ENCODE measurements at regions not wholly inside any gene's neighbourhood (a gene's known extent, or its start where the extent isn't known, plus 50 kb on each side); places are given as distances from the start of the nearest gene placed in this dataset.
"Not testable (repeated sequence)": the region's sequence is repeated elsewhere in the genome, so short reads cannot be mapped to it uniquely, and the experiment has no call there.

DNA sequence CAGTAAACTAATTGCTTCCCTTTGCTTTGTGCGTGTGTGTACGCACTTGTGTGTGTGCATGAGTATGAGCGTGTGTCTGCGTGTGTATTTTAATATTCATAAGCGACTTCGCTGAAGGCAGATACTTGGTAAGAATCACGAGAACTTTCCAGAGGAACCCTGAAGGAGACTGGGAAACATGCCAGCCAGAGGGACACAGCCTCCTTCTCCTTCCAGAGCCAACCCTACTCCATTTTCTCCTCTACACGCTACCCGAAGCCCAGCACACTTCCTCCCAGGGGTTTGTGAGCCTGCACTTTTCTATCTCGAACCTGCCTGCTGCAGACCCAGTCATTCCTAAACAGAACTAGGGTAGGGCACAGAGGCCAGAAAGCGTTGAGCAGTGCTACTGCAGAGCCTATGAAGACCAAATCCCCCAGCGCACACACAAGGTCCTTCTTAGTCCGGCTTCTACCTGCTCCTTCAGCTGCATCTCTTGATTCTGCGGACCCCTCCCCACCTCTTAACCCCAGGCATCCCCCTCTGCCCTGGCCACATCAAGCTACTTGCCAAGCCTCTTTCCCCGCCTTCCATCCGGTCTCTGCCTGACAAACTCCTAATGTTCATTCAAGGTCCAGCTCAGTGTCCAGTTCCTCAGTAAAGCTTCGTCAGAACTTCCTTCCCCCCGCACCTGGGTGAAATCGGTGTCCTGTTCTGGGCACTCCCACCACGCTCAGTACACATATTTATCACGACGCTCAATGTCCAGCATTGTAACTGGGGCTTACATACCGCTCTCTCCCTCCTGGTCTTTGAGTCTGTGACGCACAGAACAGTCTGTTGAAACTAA is 191.8 kb downstream of the FAM43A start:
- DNase-seq (ENCODE audit: extremely low read depth, low read depth, low spot score) = no peak

GRCh38 chr3:194879126-194879877 is 193.6 kb downstream of the FAM43A start:
- DNase-seq (ENCODE audit: extremely low read depth, low read depth, low spot score) = no peak

DNA sequence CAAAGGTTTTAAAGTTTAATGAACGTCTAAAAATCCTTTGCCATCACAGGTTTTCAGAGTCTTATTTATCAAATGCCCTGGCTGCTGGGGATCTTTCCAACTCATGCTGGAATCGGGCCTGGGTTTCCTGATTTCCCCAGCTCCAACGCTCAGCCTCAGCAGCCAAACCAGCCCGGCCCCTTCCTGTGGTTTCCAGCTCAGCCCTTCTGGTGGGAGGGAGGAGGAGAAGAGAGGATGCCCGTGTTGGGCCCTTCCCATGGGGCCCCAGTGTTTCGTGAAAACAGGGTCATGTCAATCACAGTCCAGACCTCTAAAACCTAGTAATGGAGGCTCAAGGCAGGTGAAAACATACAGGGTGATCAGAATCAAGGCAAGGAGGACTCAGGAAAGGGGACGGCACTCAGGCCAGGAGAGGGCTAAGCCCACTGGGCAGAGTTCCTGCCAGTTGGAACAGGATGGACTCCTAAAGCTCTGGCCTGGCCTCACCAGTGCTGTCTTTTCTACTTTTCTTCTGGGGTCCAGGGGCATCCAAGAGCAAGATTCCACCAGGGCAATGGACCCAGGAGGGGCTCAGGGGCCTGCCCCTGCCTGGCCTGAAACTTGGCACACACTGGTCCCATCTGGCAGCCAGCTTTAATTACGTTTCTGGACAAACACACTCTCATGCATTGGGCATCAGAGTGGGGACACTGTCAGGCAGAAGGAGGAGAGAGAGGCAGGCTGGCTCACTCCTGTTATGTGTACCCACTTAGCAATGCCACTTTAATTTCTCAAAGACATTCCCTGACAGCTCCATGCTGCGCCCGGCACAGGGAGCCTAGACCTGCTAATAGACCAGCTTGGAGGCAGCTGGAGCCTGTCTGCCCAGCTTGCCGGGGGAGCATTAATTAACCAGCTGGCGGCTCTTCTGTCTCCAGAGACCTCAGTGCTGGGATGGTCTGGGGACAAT is 194.6 kb downstream of the FAM43A start:
- DNase-seq (ENCODE audit: extremely low read depth, low read depth, low spot score) = no peak

GRCh38 chr3:194880940-194881925 is 195.6 kb downstream of the FAM43A start:
- no peak for DNase-seq (ENCODE audit: extremely low read depth, low read depth, low spot score)

DNA sequence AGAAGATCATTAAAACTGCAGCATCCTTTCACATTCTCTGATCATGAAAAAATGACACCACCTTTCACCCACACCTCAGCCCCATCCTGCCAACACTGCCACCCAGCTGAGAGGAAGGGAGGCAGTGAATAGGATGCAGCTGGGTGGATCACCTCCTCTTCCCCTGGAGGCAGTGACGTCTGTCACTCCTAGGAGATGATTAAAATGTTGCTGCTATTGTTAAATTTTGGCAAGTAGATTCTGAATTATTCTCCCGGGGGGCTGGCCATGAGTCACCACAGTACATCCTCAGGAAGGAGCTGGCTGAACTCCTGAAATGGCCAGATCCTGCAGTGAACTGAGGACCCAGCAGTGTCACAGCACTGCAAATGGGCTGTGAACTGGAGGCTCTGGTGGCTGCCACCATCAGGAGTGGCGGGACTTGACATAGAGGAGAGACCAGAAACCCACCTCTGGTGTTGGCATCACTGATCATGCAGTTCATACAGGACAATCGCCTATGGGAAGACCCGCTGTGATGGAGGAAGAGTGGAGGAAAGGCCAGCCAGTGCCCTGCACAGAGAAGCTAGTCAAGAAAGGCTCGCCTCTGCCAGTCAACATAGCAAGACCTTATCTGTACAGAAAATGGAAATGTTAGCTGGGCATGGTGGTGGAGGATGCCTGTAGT is 199.1 kb downstream of the FAM43A start:
- DNase-seq (ENCODE audit: extremely low read depth, low read depth, low spot score) = peak; percentile 66

DNA sequence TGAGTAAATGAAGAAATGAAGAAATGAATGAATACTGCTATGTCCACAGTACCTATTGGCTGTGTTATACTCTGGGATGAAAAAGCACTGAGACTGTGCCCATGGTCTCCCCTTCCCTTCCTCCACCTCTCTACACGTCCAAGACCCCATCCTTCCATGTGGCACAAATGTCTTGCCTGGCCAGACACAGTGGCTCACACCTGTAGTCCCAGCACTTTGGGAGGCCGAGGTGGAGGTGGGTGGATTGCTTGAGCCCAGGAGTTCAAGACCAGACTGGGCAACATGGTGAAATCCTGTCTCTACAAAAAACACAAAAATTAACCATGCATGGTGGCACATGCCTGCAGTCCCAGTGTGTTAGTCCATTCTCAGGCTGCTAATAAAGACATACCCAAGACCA is 200.1 kb downstream of the FAM43A start:
- DNase-seq (ENCODE audit: extremely low read depth, low read depth, low spot score) = no peak

DNA sequence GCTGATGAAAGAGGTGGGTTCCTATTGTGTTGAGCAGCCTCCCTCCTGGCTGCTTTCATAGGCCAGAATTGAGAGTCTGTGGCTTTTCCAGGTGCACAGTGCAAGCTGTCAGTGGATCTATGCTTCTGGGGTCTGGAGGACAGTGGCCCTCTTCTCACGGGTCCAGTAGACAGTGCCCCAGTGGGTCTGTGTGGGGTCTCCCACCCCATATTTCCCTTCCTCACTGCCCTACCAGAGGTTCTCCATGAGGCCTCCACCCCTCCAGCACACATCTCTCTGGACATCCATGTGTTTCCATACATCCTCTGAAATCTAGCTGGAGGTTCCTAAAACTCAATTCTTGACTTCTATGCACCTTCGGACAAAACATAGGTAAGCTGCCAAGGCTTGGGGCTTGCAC is 201.2 kb downstream of the FAM43A start:
- no peak for DNase-seq (ENCODE audit: extremely low read depth, low read depth, low spot score)

- not testable (repeated sequence) for DNase-seq (ENCODE audit: extremely low read depth, low read depth, low spot score)
Observed at GRCh38 chr3:194888062-194888461, 202.4 kb downstream of the FAM43A start.

GRCh38 chr3:194888916-194889315 is 203.2 kb downstream of the FAM43A start:
- DNase-seq (ENCODE audit: extremely low read depth, low read depth, low spot score) = no peak

DNA sequence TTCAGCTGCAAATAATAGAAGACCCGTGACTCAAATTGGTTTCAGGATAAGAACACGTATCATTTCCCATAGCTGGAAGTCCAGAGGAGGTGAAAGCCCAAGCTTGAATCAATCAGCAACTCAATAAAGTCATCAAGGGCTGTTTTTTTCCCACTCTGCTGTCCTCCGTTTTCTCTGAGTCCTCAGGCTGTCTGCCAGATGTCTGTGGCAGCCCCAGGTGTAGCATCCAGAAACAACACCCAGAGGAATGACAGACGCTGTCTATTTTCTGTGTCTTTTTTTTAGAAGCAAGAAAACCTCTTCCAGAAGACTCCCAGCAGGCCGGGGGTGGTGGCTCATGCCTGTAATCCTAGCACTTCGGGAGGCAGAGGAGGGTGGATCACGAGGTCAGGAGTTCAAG is 204.4 kb downstream of the FAM43A start:
- DNase-seq (ENCODE audit: extremely low read depth, low read depth, low spot score) = no peak

DNA sequence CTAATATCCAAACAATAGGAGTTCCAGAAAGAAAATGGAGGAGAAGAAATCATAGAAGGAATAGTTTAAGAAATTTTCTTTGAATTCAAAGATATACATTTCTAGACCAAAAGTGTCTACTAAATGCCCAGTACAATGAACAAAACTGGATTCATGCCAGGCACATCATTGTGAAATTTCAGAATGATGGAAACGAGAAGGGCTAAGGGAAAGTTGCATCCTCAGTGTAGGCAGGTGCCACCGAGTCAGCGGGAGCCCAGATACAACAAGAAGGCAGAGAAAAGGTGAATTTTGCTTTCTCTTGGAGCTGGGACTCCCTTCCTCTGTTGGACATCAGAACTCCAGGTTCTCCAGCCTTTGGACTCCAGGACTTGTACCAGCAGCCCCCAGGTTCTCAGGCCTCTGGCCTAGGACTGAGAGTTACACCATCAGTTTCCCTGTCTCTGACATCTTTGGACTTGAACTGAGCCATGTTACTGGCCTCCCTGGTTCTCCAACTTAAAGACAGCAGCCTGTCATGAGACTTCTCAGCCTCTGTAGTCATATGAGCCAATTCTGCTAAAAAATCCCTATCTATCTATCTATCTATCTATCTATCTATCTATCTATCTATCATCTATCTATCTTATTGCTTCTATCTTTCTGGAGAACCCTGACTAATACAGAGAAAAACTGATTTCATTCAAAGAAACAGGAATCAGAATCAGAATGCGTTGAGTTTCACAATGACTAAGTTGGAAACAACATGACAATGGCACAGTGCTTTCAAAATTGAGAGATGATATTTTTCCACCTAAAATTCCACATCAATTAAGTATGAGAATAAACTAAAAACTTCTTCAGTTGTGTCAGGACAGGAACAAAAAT is 207.7 kb downstream of the FAM43A start:
- DNase-seq (ENCODE audit: extremely low read depth, low read depth, low spot score) = no peak

DNA sequence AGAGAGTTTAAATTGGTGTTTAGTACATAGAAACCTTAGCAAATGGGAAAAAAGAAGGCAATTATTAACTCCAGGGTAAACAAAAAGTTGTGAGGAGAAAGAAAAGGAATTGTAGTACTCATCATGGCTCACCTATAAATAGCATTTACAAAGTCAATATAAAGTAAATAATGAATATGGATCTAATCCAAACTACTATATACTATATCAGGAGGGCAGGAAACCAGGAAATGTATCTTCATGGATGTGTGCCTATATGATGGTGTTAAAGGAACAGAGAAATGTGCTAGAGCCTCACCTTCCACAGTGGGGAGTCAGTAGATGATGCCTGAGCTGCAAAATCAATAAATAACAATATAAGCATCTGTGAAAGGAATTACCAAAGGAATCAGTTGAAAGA is 208.9 kb downstream of the FAM43A start:
- no peak for DNase-seq (ENCODE audit: extremely low read depth, low read depth, low spot score)

- no peak for DNase-seq (ENCODE audit: extremely low read depth, low read depth, low spot score)
Observed at GRCh38 chr3:194900854-194901522, 215.3 kb downstream of the FAM43A start.

DNA sequence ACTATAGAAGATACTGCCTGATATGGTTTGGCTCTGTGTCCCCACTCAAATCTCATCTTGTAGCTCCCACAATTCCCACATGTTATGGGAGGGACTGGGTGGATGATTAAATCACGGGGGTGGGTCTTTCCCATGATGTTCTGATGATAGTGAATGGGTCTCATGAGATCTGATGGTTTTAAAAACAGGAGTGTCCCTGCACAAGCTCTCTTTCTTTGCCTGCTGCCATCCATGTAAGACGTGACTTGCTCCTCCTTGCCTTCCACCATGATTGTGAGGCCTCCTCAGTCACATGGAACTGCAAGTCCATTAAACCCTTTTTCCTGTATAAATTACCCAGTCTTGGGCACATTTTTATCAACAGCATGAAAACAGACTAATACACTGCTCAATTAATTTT is 217.8 kb downstream of the FAM43A start:
- DNase-seq (ENCODE audit: extremely low read depth, low read depth, low spot score) = not testable (repeated sequence)

GRCh38 chr3:194904999-194905398 is 219.3 kb downstream of the FAM43A start:
- not testable (repeated sequence) for DNase-seq (ENCODE audit: extremely low read depth, low read depth, low spot score)

- no peak for DNase-seq (ENCODE audit: extremely low read depth, low read depth, low spot score)
Observed at GRCh38 chr3:194905696-194906095, 220.0 kb downstream of the FAM43A start.

GRCh38 chr3:194906229-194906629 is 220.5 kb downstream of the FAM43A start:
- DNase-seq (ENCODE audit: extremely low read depth, low read depth, low spot score) = peak; percentile 51

All from glomerular endothelial cell (primary cell).